ENCODE measurements at regions not wholly inside any gene's neighbourhood (a gene's known extent, or its start where the extent isn't known, plus 50 kb on each side); places are given as distances from the start of the nearest gene placed in this dataset.
"Not testable (repeated sequence)": the region's sequence is repeated elsewhere in the genome, so short reads cannot be mapped to it uniquely, and the experiment has no call there.

DNA sequence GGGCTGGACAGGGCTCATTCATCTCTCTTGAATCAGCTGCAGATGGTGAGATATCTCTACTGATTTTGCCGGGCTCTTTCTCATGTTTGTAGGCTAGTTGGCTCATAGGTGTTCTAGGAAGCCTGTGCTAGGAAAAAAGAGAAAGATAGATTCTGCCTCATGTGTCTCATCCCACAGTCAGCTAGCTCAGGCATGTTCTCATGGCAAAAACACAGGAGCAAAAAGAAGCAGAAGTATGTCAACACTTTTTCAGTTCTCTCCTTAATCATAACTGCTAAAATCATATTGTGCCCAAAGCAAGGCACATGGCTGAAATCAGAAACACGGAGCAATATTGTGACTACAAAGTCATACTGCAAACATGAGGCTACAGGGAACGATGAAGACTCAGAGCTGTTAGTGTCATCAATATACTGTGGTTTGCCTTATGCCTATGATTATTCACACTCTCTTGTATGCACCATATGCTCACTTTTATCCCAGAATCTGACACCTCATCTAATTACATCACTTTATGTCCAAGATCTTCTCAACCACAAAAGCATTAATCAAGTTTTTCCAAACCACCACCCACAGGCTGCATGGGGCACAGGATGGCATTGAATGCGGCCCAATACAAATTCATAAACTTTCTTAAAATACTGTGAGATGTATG is 571.9 kb upstream of the CNTNAP5 start:
- DNase-seq (ENCODE audit: low spot score), result no peak
- H3K36me3 Mint-ChIP-seq, result no peaks in the 10 kb centered on the region
- POLR2A ChIA-PET, result no interaction called here
- no peak for ATAC-seq
- H3K4me1 Mint-ChIP-seq, result no peaks in the 10 kb centered on the region
- no peak overlapping the region for H3K27ac Mint-ChIP-seq
- CTCF ChIA-PET, result no interaction called here
- no peaks in the 10 kb centered on the region for H3K27me3 Mint-ChIP-seq (ENCODE audit: low read depth)
- TF ChIP-seq, protein P1, sequence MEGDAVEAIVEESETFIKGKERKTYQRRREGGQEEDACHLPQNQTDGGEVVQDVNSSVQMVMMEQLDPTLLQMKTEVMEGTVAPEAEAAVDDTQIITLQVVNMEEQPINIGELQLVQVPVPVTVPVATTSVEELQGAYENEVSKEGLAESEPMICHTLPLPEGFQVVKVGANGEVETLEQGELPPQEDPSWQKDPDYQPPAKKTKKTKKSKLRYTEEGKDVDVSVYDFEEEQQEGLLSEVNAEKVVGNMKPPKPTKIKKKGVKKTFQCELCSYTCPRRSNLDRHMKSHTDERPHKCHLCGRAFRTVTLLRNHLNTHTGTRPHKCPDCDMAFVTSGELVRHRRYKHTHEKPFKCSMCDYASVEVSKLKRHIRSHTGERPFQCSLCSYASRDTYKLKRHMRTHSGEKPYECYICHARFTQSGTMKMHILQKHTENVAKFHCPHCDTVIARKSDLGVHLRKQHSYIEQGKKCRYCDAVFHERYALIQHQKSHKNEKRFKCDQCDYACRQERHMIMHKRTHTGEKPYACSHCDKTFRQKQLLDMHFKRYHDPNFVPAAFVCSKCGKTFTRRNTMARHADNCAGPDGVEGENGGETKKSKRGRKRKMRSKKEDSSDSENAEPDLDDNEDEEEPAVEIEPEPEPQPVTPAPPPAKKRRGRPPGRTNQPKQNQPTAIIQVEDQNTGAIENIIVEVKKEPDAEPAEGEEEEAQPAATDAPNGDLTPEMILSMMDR (IDR thresholded peaks at IDR 0.05), result no peak
- TF ChIP-seq KAT7 (CRISPR knock-in tag; IDR thresholded peaks at IDR 0.05; ENCODE audit: borderline replicate concordance) (no peak), ZBTB21 (CRISPR knock-in tag; IDR thresholded peaks at IDR 0.05; ENCODE audit: borderline replicate concordance) (no peak), IRF2 (CRISPR knock-in tag; IDR thresholded peaks at IDR 0.05; ENCODE audit: borderline replicate concordance, low read depth) (no peak), FOXJ3 (CRISPR knock-in tag; IDR thresholded peaks at IDR 0.05; ENCODE audit: borderline replicate concordance) (no peak)
- TF ChIP-seq, protein P2, sequence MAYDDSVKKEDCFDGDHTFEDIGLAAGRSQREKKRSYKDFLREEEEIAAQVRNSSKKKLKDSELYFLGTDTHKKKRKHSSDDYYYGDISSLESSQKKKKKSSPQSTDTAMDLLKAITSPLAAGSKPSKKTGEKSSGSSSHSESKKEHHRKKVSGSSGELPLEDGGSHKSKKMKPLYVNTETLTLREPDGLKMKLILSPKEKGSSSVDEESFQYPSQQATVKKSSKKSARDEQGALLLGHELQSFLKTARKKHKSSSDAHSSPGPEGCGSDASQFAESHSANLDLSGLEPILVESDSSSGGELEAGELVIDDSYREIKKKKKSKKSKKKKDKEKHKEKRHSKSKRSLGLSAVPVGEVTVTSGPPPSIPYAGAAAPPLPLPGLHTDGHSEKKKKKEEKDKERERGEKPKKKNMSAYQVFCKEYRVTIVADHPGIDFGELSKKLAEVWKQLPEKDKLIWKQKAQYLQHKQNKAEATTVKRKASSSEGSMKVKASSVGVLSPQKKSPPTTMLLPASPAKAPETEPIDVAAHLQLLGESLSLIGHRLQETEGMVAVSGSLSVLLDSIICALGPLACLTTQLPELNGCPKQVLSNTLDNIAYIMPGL (CRISPR knock-in tag; IDR thresholded peaks at IDR 0.05), result no peak
- no peak overlapping the region for H3K4me3 Mint-ChIP-seq
- H3K9me3 Mint-ChIP-seq, result peaks cover 15% of the 10 kb centered on the region; the same call in 1 of the 2 replicates

DNA sequence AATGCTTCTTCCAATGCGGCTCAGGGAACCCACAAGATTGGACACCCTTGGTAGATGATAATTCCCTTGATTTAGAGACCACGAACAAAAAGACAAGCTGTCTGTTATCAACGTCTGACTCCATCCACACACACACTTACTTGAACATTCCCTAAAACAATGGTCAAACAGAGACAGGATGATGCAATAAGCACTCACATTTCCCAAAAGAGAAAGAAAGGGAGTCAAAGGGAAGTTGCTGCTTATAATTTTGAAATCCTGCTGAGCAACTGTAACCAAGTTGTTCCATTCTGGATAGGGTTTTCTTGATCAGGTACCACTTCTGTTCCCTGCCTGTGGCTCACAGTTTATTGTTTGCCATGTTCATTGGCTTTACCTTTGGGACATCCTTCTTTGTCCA is 571.3 kb upstream of the CNTNAP5 start:
- POLR2A ChIA-PET, result no interaction called here
- peaks cover 15% of the 10 kb centered on the region; the same call in 1 of the 2 replicates for H3K9me3 Mint-ChIP-seq
- H3K4me3 Mint-ChIP-seq, result no peak overlapping the region
- H3K27me3 Mint-ChIP-seq (ENCODE audit: low read depth), result no peaks in the 10 kb centered on the region
- ATAC-seq (no peak), DNase-seq (ENCODE audit: low spot score) (no peak)
- CTCF ChIA-PET, result no interaction called here
- no peak overlapping the region for H3K27ac Mint-ChIP-seq
- H3K4me1 Mint-ChIP-seq, result no peaks in the 10 kb centered on the region
- TF ChIP-seq ZNF121 (CRISPR knock-in tag; IDR thresholded peaks at IDR 0.05) (no peak), ZSCAN18 (CRISPR knock-in tag; IDR thresholded peaks at IDR 0.05) (no peak), GTF2I (CRISPR knock-in tag; conservative IDR thresholded peaks at IDR 0.05) (no peak)
- TF ChIP-seq, protein P3, sequence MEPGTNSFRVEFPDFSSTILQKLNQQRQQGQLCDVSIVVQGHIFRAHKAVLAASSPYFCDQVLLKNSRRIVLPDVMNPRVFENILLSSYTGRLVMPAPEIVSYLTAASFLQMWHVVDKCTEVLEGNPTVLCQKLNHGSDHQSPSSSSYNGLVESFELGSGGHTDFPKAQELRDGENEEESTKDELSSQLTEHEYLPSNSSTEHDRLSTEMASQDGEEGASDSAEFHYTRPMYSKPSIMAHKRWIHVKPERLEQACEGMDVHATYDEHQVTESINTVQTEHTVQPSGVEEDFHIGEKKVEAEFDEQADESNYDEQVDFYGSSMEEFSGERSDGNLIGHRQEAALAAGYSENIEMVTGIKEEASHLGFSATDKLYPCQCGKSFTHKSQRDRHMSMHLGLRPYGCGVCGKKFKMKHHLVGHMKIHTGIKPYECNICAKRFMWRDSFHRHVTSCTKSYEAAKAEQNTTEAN (CRISPR knock-in tag; IDR thresholded peaks at IDR 0.05), result no peak
- H3K36me3 Mint-ChIP-seq, result no peaks in the 10 kb centered on the region

DNA sequence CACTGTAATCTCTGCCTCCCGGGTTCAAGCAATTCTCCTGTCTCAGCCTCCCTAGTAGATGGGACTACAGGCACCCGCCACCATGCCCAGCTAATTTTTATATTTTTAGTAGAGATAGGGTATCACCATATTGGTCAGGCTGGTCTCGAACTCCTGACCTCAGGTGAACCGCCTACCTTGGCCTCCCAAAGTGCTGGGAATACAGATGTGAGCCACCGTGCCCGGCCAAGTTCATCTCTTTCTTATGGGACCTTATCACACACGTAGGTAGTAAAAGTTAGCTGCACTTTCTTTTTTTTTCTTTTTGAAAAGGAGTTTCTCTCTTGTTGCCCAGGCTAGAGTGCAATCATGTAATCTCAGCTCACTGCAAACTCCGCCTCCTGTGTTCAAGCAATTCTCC is 569.9 kb upstream of the CNTNAP5 start:
- CTCF ChIA-PET; H3K4me3 Mint-ChIP-seq; H3K4me1 Mint-ChIP-seq; H3K27ac Mint-ChIP-seq; H3K27me3 Mint-ChIP-seq (ENCODE audit: low read depth); ATAC-seq; DNase-seq (ENCODE audit: low spot score); H3K36me3 Mint-ChIP-seq; POLR2A ChIA-PET: not testable (repeated sequence)
- peaks cover 15% of the 10 kb centered on the region; the same call in 1 of the 2 replicates for H3K9me3 Mint-ChIP-seq

DNA sequence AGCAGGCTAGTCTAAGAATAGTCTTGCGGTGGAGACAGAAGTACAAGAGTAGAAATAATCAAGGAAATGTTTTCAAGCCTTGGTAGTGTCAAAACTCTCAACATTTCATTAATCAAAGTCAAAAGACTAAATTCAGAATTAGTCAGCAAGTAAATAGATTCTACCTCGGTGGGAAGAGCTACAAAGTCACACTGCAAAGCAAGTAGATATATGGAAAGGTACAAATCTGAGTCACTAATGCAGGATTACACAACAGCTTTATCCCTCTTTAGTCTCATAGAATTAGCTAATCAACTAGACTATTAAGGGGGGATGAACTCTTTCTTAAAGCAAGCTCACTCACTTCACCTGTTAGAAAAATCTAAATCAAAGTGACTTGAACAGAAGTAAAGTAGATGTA is 568.7 kb upstream of the CNTNAP5 start:
- Mint-ChIP-seq H3K4me1 (no peaks in the 10 kb centered on the region), H3K4me3 (no peak overlapping the region), H3K9me3 (peaks cover 15% of the 10 kb centered on the region; the same call in 1 of the 2 replicates), H3K27me3 (ENCODE audit: low read depth) (no peaks in the 10 kb centered on the region), H3K36me3 (no peaks in the 10 kb centered on the region), H3K27ac (no peak overlapping the region)
- DNase-seq (ENCODE audit: low spot score), result no peak
- ATAC-seq, result no peak
- TF ChIP-seq ATF1 (CRISPR knock-in tag; IDR thresholded peaks at IDR 0.05), result no peak
- no peak for TF ChIP-seq E2F4 (CRISPR knock-in tag; IDR thresholded peaks at IDR 0.05; ENCODE audit: borderline replicate concordance, low read depth)
- no peak for TF ChIP-seq IRF2 (CRISPR knock-in tag; IDR thresholded peaks at IDR 0.05; ENCODE audit: borderline replicate concordance, low read depth)
- no peak for TF ChIP-seq RORB (CRISPR knock-in tag; IDR thresholded peaks at IDR 0.05)
- TF ChIP-seq NR2C2 (CRISPR knock-in tag; IDR thresholded peaks at IDR 0.05), result no peak
- TF ChIP-seq, protein P1 (IDR thresholded peaks at IDR 0.05), result no peak
- TF ChIP-seq, protein P4, sequence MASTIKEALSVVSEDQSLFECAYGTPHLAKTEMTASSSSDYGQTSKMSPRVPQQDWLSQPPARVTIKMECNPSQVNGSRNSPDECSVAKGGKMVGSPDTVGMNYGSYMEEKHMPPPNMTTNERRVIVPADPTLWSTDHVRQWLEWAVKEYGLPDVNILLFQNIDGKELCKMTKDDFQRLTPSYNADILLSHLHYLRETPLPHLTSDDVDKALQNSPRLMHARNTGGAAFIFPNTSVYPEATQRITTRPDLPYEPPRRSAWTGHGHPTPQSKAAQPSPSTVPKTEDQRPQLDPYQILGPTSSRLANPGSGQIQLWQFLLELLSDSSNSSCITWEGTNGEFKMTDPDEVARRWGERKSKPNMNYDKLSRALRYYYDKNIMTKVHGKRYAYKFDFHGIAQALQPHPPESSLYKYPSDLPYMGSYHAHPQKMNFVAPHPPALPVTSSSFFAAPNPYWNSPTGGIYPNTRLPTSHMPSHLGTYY (CRISPR knock-in tag; IDR thresholded peaks at IDR 0.05), result no peak
- TF ChIP-seq ZNF423 (CRISPR knock-in tag; IDR thresholded peaks at IDR 0.05), result no peak
- ChIA-PET CTCF (no interaction called here), POLR2A (no interaction called here)

Data from WTC11 (cell line).